ES-I3 (cell line): ENCODE measurements at regions not wholly inside any gene's neighbourhood (a gene's known extent, or its start where the extent isn't known, plus 50 kb on each side); places are given as distances from the start of the nearest gene placed in this dataset.

Experiments used
- H3K36me3 ChIP-seq: 2 replicates; pipeline ENCODE4 v1.6.1; 2013; ENCODE audit warnings: mild to moderate bottlenecking, low read length, control low read depth, moderate library complexity; ENCODE audit not compliant: insufficient read depth
- H3K4me1 ChIP-seq: 2 replicates; pipeline ENCODE4 v1.6.1; 2013; ENCODE audit warnings: mild to moderate bottlenecking, control low read depth, low read length; ENCODE audit not compliant: insufficient read depth
- H3K9ac ChIP-seq: 2 replicates; pipeline ENCODE4 v1.6.1; 2013; ENCODE audit warnings: low read depth, mild to moderate bottlenecking, low read length, moderate library complexity
- H3K9me3 ChIP-seq: 2 replicates; pipeline ENCODE4 v1.6.1; 2013; ENCODE audit warnings: mild to moderate bottlenecking, low read length, moderate library complexity; ENCODE audit not compliant: control insufficient read depth, insufficient read depth

DNA sequence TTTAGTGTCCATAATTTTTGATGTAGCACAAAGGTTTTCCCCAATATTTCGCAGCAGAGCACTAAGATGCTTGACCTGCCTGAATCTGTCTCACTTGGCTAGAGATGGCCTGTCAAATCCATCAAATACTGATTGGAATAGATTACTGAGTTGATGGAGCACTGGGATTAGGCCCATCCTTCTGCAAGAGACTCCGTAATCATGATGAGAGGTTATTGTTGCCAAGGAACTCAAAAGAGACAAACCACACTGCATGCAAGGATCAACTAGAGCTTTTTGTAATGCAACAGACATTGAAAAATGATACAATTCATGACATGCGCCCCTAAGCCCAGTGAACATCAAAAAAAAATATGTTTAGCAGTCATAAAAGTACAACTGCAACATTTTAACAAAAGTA is 585.3 kb upstream of the GRAMD2B start:
- Histone ChIP-seq H3K9ac (no peak overlapping the region), H3K9me3 (peaks cover 3% of the 10 kb centered on the region; the same call in 1 of the 2 replicates), H3K36me3 (no peaks in the 10 kb centered on the region), H3K4me1 (peaks cover 9% of the 10 kb centered on the region; the same call in 1 of the 2 replicates)

GRCh38 chr5:125847561-125847960 is 575.6 kb upstream of the GRAMD2B start:
- H3K36me3 ChIP-seq, result no peaks in the 10 kb centered on the region
- no peaks in the 10 kb centered on the region for H3K9me3 ChIP-seq
- 0 out of 2 replicates have a peak, but pooled peaks cover 6% of the 10 kb centered on the region for H3K4me1 ChIP-seq
- no peak overlapping the region for H3K9ac ChIP-seq

- 0 out of 2 replicates have a peak, but pooled peaks cover 6% of the 10 kb centered on the region for H3K4me1 ChIP-seq
- H3K9ac ChIP-seq, result no peak overlapping the region
- no peaks in the 10 kb centered on the region for H3K36me3 ChIP-seq
- no peaks in the 10 kb centered on the region for H3K9me3 ChIP-seq
Measured at GRCh38 chr5:125848751-125849150, 574.5 kb upstream of the GRAMD2B start.

- H3K9me3 ChIP-seq, result no peaks in the 10 kb centered on the region
- no peaks in the 10 kb centered on the region for H3K4me1 ChIP-seq
- H3K9ac ChIP-seq, result no peak overlapping the region
- no peaks in the 10 kb centered on the region for H3K36me3 ChIP-seq
Measured at GRCh38 chr5:125856949-125857348, 566.3 kb upstream of the GRAMD2B start.

- H3K9ac ChIP-seq, result no peak overlapping the region
- H3K36me3 ChIP-seq, result no peaks in the 10 kb centered on the region
- no peaks in the 10 kb centered on the region; the same call in 1 of the 2 replicates for H3K9me3 ChIP-seq
- H3K4me1 ChIP-seq, result peaks cover 5% of the 10 kb centered on the region; the same call in 1 of the 2 replicates
Measured at GRCh38 chr5:125863579-125863978, 559.6 kb upstream of the GRAMD2B start.

- H3K4me1 ChIP-seq, result peaks cover 9% of the 10 kb centered on the region; the same call in 1 of the 2 replicates
- H3K9ac ChIP-seq, result no peak overlapping the region
- H3K9me3 ChIP-seq, result no peaks in the 10 kb centered on the region; the same call in 1 of the 2 replicates
- H3K36me3 ChIP-seq, result no peaks in the 10 kb centered on the region
Measured at GRCh38 chr5:125865166-125865815, 557.9 kb upstream of the GRAMD2B start.

DNA sequence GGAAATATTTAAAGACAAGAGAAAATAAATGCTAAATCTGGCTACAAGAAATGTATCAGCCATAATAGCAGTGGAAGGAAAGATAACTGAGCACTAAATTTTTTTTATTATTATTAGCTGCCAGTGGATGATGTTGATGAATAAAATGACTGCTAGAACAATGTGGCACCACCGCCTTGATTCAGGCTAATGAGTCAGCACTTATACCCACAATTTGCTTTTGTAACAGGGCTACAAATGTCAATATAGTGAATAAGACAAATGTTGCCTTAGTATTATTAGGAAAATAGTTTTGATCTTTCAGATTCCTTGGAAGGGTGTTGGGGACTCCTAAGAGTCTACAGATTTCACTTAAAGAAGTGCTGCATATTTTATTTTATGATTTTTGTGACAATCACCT is 555.2 kb upstream of the GRAMD2B start:
- no peaks in the 10 kb centered on the region for H3K36me3 ChIP-seq

DNA sequence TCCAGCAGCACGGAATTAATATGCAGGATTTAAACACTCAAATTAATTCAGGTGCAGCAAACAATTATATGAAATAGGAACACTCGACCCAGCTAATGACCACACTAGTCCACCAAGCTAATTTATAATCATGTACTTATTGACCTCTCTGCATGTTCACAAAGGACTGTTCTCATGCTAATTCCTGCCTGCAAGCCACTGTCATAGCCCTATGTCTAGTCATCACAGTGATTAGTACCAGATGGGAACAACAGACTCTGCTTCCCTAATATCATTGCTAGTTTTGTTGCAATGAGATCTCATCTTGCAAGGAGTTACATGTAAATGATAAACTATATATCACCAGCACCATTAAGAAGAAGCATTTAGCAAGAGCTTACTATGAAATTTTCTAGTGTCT is 553.0 kb upstream of the GRAMD2B start:
- no peak overlapping the region for H3K9ac ChIP-seq
- peaks cover 9% of the 10 kb centered on the region; the same call in 1 of the 2 replicates for H3K4me1 ChIP-seq
- no peaks in the 10 kb centered on the region for H3K36me3 ChIP-seq
- H3K9me3 ChIP-seq, result no peaks in the 10 kb centered on the region; the same call in 1 of the 2 replicates

More for the DNA sequence above, 555.2 kb upstream of the GRAMD2B start:
- H3K4me1 ChIP-seq, result peaks cover 9% of the 10 kb centered on the region; the same call in 1 of the 2 replicates
- H3K9ac ChIP-seq, result no peak overlapping the region
- no peaks in the 10 kb centered on the region; the same call in 1 of the 2 replicates for H3K9me3 ChIP-seq

DNA sequence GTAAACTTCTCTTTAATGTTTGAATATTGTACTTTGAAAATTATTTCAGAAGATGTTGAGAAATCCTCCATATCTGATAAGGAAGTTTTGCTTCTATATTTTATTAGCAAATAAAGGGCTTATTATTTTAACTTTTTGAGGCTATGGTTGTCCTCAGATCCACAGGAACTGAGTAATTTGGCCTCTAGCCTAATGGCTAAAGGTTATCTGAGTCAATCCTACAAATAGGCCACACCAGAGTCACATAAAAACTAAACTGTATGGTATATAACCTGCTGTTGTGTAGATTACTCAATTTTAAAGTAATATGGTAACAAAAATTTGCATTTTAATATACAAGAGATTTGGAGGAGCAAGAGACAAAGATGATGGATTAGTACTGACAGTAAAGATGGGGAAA is 549.2 kb upstream of the GRAMD2B start:
- H3K9ac ChIP-seq, result no peak overlapping the region
- no peaks in the 10 kb centered on the region for H3K9me3 ChIP-seq
- no peaks in the 10 kb centered on the region; the same call in 1 of the 2 replicates for H3K4me1 ChIP-seq
- no peaks in the 10 kb centered on the region for H3K36me3 ChIP-seq

GRCh38 chr5:125874717-125875116 is 548.5 kb upstream of the GRAMD2B start:
- no peak overlapping the region for H3K9ac ChIP-seq
- H3K9me3 ChIP-seq, result no peaks in the 10 kb centered on the region
- no peaks in the 10 kb centered on the region; the same call in 1 of the 2 replicates for H3K4me1 ChIP-seq
- H3K36me3 ChIP-seq, result no peaks in the 10 kb centered on the region

GRCh38 chr5:125877248-125877647 is 546.0 kb upstream of the GRAMD2B start:
- Histone ChIP-seq H3K4me1 (no peaks in the 10 kb centered on the region), H3K36me3 (no peaks in the 10 kb centered on the region), H3K9ac (no peak overlapping the region), H3K9me3 (no peaks in the 10 kb centered on the region)

GRCh38 chr5:125882061-125882460 is 541.1 kb upstream of the GRAMD2B start:
- Histone ChIP-seq H3K4me1 (no peaks in the 10 kb centered on the region), H3K9me3 (no peaks in the 10 kb centered on the region), H3K9ac (no peak overlapping the region), H3K36me3 (no peaks in the 10 kb centered on the region)

- no peak overlapping the region for H3K9ac ChIP-seq
- H3K4me1 ChIP-seq, result no peaks in the 10 kb centered on the region
- no peaks in the 10 kb centered on the region for H3K36me3 ChIP-seq
- H3K9me3 ChIP-seq, result no peaks in the 10 kb centered on the region
Measured at GRCh38 chr5:125883223-125883622, 540.0 kb upstream of the GRAMD2B start.

GRCh38 chr5:125888358-125888757 is 534.9 kb upstream of the GRAMD2B start:
- Histone ChIP-seq H3K4me1 (no peaks in the 10 kb centered on the region), H3K36me3 (no peaks in the 10 kb centered on the region), H3K9me3 (no peaks in the 10 kb centered on the region)

DNA sequence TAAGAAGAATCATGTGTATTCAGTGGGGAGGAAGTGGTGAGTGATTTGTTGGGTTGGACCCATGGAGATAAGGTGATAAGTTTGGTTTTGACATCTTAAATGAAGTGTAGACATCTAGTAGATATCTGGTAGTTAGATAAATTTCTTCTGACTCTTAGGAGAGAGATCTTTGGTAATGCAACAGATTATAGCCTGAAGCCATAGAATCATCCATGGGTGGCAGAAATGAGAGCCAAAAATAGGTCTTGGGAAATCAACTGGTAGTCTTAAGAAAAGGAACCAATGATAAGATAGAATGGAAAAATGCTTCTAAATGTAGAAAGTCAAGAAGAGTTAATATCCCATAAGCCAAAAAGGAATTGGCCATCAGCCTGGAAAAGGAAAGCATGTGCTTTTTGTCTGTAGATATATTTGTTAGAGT is 532.7 kb upstream of the GRAMD2B start:
- Histone ChIP-seq H3K36me3 (no peaks in the 10 kb centered on the region), H3K4me1 (no peaks in the 10 kb centered on the region), H3K9me3 (no peaks in the 10 kb centered on the region), H3K9ac (no peak overlapping the region)

More at GRCh38 chr5:125888358-125888757, 534.9 kb upstream of the GRAMD2B start:
- H3K9ac ChIP-seq, result no peak overlapping the region
